ENCODE measurements at regions not wholly inside any gene's neighbourhood (a gene's known extent, or its start where the extent isn't known, plus 50 kb on each side); places are given as distances from the start of the nearest gene placed in this dataset.

DNA sequence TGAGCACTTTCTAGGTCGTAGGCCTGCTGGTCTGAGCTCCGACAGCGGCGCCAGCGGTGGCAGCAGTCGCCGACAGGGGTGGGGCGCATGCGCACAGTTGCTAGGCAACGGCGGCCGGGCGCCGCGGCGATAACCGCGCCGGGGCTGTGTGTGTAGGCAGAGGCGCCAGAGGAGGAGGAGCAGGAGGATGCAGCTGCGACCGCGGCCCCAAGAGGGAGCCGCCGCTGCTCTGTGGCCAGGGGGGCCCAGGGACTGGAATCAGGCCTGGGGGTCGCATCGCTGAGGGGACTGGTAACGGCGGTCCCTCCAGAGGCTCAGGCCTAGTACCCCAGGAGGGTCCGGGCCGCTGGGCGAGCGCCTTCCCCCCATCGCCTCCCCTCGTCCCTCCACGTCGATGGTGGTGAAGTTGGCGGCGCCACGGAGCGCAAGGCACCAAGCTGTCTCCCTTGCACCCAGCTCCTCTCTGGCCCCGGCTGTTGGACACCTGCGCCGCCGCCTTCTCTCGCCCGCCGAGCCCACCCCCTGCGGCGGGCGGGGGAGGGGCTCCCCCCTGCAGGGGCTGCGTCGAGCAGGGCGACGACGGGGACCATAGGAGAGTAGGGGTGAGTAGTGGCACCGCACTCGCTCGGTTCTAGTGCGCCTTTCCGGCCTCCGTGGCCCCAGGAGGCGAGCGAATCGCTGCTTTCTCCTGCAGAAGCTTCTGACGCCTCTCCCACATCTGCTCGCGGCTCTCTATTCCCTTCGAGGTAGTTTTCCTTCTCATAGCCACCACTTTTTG, 58.6 kb upstream of the ZC4H2 start, which contains the start of gene ZC3H12B:
- TF ChIP-seq CTCF (IDR thresholded peaks at IDR 0.05) (peak; percentile 7 to 64 (median 52)), POLR2A (IDR thresholded peaks at IDR 0.05) (peak; percentile 30 to 34)

Measured in Peyer's patch (tissue), 4 donors.